Liver (tissue), 8 donors: ENCODE measurements at regions not wholly inside any gene's neighbourhood (a gene's known extent, or its start where the extent isn't known, plus 50 kb on each side); places are given as distances from the start of the nearest gene placed in this dataset.

Source experiments
- DNase-seq: peaks from one replicate; pipeline ENCODE4 v3.0.0-alpha.2; 2017; ENCODE audit warnings: low spot score
- H3K27ac ChIP-seq, 2 donors: one replicate each; pipeline ENCODE4 v1.7.0; 2013; ENCODE audit warnings: inconsistent platforms in 2 of 2, low read length in 2 of 2, control low read depth in 1 of 2, low read depth in 1 of 2, mild to moderate bottlenecking in 1 of 2
- H3K27me3 ChIP-seq, 4 donors: one replicate each; pipeline versions ENCODE4 v1.6.1 to v1.7.0; 2013; ENCODE audit warnings: low read length in 3 of 4, inconsistent platforms in 1 of 4, mild to moderate bottlenecking in 1 of 4, moderate library complexity in 1 of 4; ENCODE audit not compliant: control insufficient read depth in 4 of 4, insufficient read depth in 4 of 4
- H3K36me3 ChIP-seq, 4 donors: one replicate each; pipeline versions ENCODE4 v1.6.1 to v1.7.0; 2013; ENCODE audit warnings: low read length in 3 of 4, mild to moderate bottlenecking in 3 of 4, low read depth in 1 of 4, moderate library complexity in 1 of 4; ENCODE audit not compliant: control insufficient read depth in 4 of 4, insufficient read depth in 3 of 4
- H3K4me1 ChIP-seq, 4 donors: one replicate each; pipeline versions ENCODE4 v1.6.1 to v1.7.0; 2013; ENCODE audit warnings: low read length in 3 of 4, mild to moderate bottlenecking in 3 of 4, moderate library complexity in 1 of 4; ENCODE audit not compliant: control insufficient read depth in 4 of 4, insufficient read depth in 4 of 4
- H3K4me3 ChIP-seq, 3 donors: one replicate each; pipeline versions ENCODE4 v1.6.1 to v1.7.0; 2013; ENCODE audit warnings: low read length in 3 of 3, control low read depth in 1 of 3, low read depth in 1 of 3, mild to moderate bottlenecking in 1 of 3
- H3K9ac ChIP-seq, 2 donors: one replicate each; pipeline ENCODE4 v1.7.0; 2013; ENCODE audit warnings: low read length in 2 of 2, mild to moderate bottlenecking in 2 of 2, moderate library complexity in 2 of 2, control low read depth in 1 of 2, low read depth in 1 of 2
- H3K9me3 ChIP-seq, 4 donors: one replicate each; pipeline versions ENCODE4 v1.6.1 to v1.7.0; 2013; ENCODE audit warnings: low read length in 3 of 4; ENCODE audit not compliant: control insufficient read depth in 4 of 4
- CTCF ChIP-seq: fragments of 150-350 bp; IDR thresholded peaks from 2 replicates; pipeline ENCODE4 v1.5.1; 2017; ENCODE audit warnings: improper control_type of control experiment, low read depth, low read length; ENCODE audit not compliant: missing input control
- FOXA1 ChIP-seq: IDR thresholded peaks from 2 replicates; pipeline ENCODE4 v1.6.1; 2016; ENCODE audit warnings: antibody characterized with exemption
- FOXA2 ChIP-seq: IDR thresholded peaks from 2 replicates; pipeline ENCODE4 v1.6.1; 2016; ENCODE audit warnings: antibody characterized with exemption
- GABPA ChIP-seq, 2 donors: IDR thresholded peaks in 1 of 2; conservative IDR thresholded peaks in 1 of 2; 2 replicates each; pipeline ENCODE4 v1.6.1; 2016; ENCODE audit warnings: antibody characterized with exemption in 2 of 2, mild to moderate bottlenecking in 1 of 2, moderate library complexity in 1 of 2
- HNF4G ChIP-seq: IDR thresholded peaks from 2 replicates; pipeline ENCODE4 v1.6.1; 2016; ENCODE audit warnings: antibody characterized with exemption
- MAX ChIP-seq: IDR thresholded peaks from 2 replicates; pipeline ENCODE4 v1.6.1; 2016; ENCODE audit warnings: antibody characterized with exemption
- RAD21 ChIP-seq, 2 donors: IDR thresholded peaks; 2 replicates each; pipeline ENCODE4 v1.6.1; 2016; ENCODE audit warnings: antibody characterized with exemption in 2 of 2, mild to moderate bottlenecking in 2 of 2
- REST ChIP-seq: IDR thresholded peaks from 2 replicates; pipeline ENCODE4 v1.6.1; 2016; ENCODE audit warnings: antibody characterized with exemption, mild to moderate bottlenecking
- RXRA ChIP-seq, 2 donors: IDR thresholded peaks; 2 replicates each; pipeline ENCODE4 v1.6.1; 2017 to 2018; ENCODE audit warnings: antibody characterized with exemption in 2 of 2, mild to moderate bottlenecking in 1 of 2
- SP1 ChIP-seq: IDR thresholded peaks from 2 replicates; pipeline ENCODE4 v1.6.1; 2018; ENCODE audit warnings: antibody characterized with exemption, mild to moderate bottlenecking
- YY1 ChIP-seq: IDR thresholded peaks from 2 replicates; pipeline ENCODE4 v1.6.1; 2016; ENCODE audit warnings: antibody characterized with exemption, mild to moderate bottlenecking
- ZBTB33 ChIP-seq: IDR thresholded peaks from 2 replicates; pipeline ENCODE4 v1.6.1; 2016; ENCODE audit warnings: antibody characterized with exemption
- WGBS: extraction: QIAGEN DNeasy Blood & Tissue Kit; methylation state at CpG from one replicate; pipeline ENCODE4 v1.1.7; 2013; 5-methylcytosine and 5-hydroxymethylcytosine counted together
- donor health status: healthy.
- donor health status: healthy.
- donor health status: healthy.
- donor health status: healthy.
- donor health status: healthy.

- Histone ChIP-seq H3K4me1 (peaks cover 4 to 9% (median 6%) of the 10 kb centered on the region in 4 donors), H3K9ac (no peak overlapping the region), H3K4me3 (no peak overlapping the region), H3K9me3 (no peaks in the 10 kb centered on the region), H3K27ac (no peak overlapping the region), H3K36me3 (no peaks in the 10 kb centered on the region), H3K27me3 (peaks cover 6 to 39% (median 17%) of the 10 kb centered on the region in 4 donors)
- no peak for DNase-seq
- 44% methylated on average over 9 of the region's 9 CpGs for WGBS
- TF ChIP-seq SP1 (no peak), HNF4G (no peak), FOXA2 (no peak), RAD21 (IDR thresholded peaks at IDR 0.05) (no peak), GABPA (IDR thresholded peaks at IDR 0.05 in 1 of 2, conservative IDR thresholded peaks at IDR 0.05 in 1 of 2) (no peak), ZBTB33 (no peak)
These were observed 293.4 kb downstream of the TFAP2C start for GRCh38 chr20:56922497-56922896.

GRCh38 chr20:56924292-56925081 is 295.4 kb downstream of the TFAP2C start:
- TF ChIP-seq MAX, result no peak
- TF ChIP-seq RAD21 (IDR thresholded peaks at IDR 0.05), result no peak
- TF ChIP-seq CTCF, result no peak
- TF ChIP-seq FOXA2, result no peak
- TF ChIP-seq REST, result no peak
- no peak for TF ChIP-seq YY1
- no peak for TF ChIP-seq FOXA1
- no peak for TF ChIP-seq GABPA (IDR thresholded peaks at IDR 0.05 in 1 of 2, conservative IDR thresholded peaks at IDR 0.05 in 1 of 2)
- no peak for TF ChIP-seq RXRA (IDR thresholded peaks at IDR 0.05)
- H3K4me1 ChIP-seq, result peaks cover 4 to 9% (median 6%) of the 10 kb centered on the region in 4 donors
- WGBS, result 10% methylated on average over 34 of the region's 34 CpGs
- H3K27ac ChIP-seq, result no peak overlapping the region
- DNase-seq, result no peak
- H3K36me3 ChIP-seq, result no peaks in the 10 kb centered on the region
- no peak overlapping the region for H3K9ac ChIP-seq
- no peak overlapping the region for H3K4me3 ChIP-seq
- H3K27me3 ChIP-seq, result peaks cover 7 to 49% (median 21%) of the 10 kb centered on the region in 4 donors
- no peaks in the 10 kb centered on the region for H3K9me3 ChIP-seq
